OCI-LY1 (cell line): ENCODE measurements at regions not wholly inside any gene's neighbourhood (a gene's known extent, or its start where the extent isn't known, plus 50 kb on each side); places are given as distances from the start of the nearest gene placed in this dataset.

Experiments
- CTCF ChIP-seq: fragments of 200-600 bp; sonication (generic), shearing (Covaris generic); IDR thresholded peaks from 2 replicates; pipeline ENCODE4 v1.5.1; 2017; ENCODE audit warnings: mild to moderate bottlenecking, antibody characterized with exemption, low read length, moderate library complexity, mixed read lengths
- EZH2 ChIP-seq: fragments of 200-600 bp; sonication (generic), shearing (Covaris generic); IDR thresholded peaks from 2 replicates; pipeline ENCODE4 v1.8.0; 2017; ENCODE audit warnings: borderline replicate concordance, mixed run types, mild to moderate bottlenecking, antibody characterized with exemption, low read length, moderate library complexity, mixed read lengths

- TF ChIP-seq CTCF (no peak), EZH2 (no peak)
Measured at GRCh38 chr4:148955564-148956297, 513.5 kb upstream of the NR3C2 start.
